ENCODE measurements at regions not wholly inside any gene's neighbourhood (a gene's known extent, or its start where the extent isn't known, plus 50 kb on each side); places are given as distances from the start of the nearest gene placed in this dataset.

DNA sequence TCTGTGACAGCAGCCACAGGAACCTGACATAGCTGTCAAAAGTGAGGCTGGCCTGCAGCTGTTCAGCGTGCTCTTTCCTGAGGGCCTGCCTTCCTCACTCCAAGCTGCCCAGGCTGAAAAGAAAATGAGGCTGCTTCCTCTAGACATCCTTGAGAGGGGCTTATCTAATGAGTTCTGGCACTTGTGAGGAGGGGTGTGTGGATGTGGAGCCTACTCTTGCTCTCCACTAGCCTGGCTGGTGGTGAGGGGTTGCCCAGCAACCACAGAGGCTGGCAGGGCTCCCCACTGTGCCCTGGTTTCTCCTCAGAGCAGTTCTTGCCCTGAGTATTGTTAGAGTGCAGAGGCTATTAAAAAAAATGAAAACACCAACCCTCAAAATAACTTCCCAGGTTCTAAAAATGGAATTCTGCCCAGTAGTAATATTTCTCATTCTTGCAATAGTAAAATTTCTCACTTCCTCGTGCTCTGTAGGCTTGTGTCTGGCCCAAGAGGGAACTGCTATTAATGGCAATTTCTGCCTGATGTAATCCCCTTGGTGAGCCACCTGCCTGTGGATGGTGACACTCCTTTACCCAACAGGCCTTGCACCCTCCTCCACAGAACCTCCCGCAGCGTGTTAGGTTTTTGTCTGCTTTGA, 52.6 kb upstream of the EPS8L3 start:
- no peaks in the 10 kb centered on the region for H3K27me3 ChIP-seq
- no peak for DNase-seq
- peak in 4 of 8 donors; percentile 18 to 43 (median 32) for ATAC-seq
- peaks cover 0 to 13% (median 7%) of the 10 kb centered on the region in 11 donors for H3K9me3 ChIP-seq
- H3K4me1 ChIP-seq, result peaks cover 2 to 65% (median 20%) of the 10 kb centered on the region in 9 donors
- intact Hi-C loops (cut with DNase I), result loop anchor here in 1 of 10 donors (5.0 kb wide), 1 partner anchor 86 kb away; no protein-coding TSS in a partner anchor
- WGBS, 2 donors, result 63 to 72% methylated on average over 4 of the region's 4 CpGs
- no peaks in the 10 kb centered on the region for H3K36me3 ChIP-seq
- no peak overlapping the region for H3K4me3 ChIP-seq
- TF ChIP-seq, protein P1, sequence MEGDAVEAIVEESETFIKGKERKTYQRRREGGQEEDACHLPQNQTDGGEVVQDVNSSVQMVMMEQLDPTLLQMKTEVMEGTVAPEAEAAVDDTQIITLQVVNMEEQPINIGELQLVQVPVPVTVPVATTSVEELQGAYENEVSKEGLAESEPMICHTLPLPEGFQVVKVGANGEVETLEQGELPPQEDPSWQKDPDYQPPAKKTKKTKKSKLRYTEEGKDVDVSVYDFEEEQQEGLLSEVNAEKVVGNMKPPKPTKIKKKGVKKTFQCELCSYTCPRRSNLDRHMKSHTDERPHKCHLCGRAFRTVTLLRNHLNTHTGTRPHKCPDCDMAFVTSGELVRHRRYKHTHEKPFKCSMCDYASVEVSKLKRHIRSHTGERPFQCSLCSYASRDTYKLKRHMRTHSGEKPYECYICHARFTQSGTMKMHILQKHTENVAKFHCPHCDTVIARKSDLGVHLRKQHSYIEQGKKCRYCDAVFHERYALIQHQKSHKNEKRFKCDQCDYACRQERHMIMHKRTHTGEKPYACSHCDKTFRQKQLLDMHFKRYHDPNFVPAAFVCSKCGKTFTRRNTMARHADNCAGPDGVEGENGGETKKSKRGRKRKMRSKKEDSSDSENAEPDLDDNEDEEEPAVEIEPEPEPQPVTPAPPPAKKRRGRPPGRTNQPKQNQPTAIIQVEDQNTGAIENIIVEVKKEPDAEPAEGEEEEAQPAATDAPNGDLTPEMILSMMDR (IDR thresholded peaks at IDR 0.05), result no peak
- peak overlapping the region in 1 of 10 donors; percentile 2 for H3K27ac ChIP-seq

DNA sequence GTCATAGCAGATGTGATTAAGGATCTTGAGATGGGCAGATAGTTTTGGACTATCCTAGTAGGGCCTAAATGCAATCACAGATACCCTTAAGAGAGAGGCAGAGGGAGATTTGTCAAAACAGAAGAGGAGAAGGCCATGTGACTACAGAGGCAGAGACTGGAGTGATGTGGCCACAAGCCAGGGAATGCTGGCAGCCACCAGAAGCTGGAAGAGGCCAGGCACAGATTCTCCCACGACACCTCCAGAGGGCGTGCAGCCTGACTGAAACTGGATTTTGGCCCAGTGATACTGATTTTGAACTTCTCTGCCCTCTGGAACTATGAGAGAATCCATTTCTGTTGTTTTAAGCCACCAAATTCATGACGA, 52.1 kb upstream of the EPS8L3 start:
- intact Hi-C loops (cut with DNase I), result loop anchor here in 1 of 10 donors (5.0 kb wide), 1 partner anchor 87 kb away; no protein-coding TSS in a partner anchor
- Histone ChIP-seq H3K27me3 (no peaks in the 10 kb centered on the region), H3K4me1 (peaks cover 2 to 60% (median 17%) of the 10 kb centered on the region in 9 donors), H3K36me3 (no peaks in the 10 kb centered on the region), H3K27ac (peak overlapping the region in 1 of 10 donors; percentile 2), H3K9me3 (peaks cover 0 to 13% (median 7%) of the 10 kb centered on the region in 11 donors), H3K4me3 (no peak overlapping the region)
- WGBS, 2 donors, result 57 to 60% methylated on average over 3 of the region's 3 CpGs
- DNase-seq, result no peak
- no peak for ATAC-seq
- TF ChIP-seq, protein P1 (IDR thresholded peaks at IDR 0.05), result peak in 1 of 9 donors; percentile 7

DNA sequence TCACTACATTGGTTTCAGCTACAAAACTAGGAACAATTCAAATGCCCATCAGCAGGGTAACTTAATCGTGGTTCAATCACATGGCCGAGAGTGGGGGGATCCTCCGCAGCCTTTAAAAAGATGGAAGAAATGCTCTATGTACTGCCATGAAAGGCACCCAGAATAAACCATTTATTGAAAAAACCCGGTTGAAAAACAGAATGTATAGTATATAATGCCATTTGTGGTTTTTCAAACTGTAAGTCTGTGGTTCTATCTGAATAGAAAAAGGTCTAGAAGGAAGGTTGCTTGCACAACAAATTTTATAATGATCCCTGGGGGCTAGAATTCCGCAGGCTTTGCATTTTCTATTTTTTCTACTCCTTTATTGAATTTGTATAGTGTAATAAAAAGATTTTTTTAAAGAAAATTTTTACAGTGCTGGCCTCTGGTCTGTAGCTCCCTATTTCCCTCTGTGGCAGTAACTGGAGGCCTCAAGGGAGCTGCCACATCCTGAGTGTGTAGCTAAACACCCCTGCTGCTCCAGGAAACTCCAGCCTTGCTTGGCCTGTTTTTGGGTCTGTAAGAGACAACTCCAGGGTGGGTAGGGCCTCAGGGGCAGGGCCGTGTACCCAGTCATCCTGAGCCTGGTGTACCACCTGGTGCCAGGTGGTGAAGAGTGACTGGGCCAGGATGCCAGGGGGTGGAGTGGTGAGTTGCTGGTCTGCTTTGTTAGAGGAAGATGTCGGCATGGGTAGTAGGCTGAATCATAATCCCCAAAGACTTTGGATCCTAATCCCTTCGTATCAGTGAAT, 51.5 kb upstream of the EPS8L3 start:
- TF ChIP-seq, protein P1 (IDR thresholded peaks at IDR 0.05), result no peak
- peaks cover 2 to 56% (median 17%) of the 10 kb centered on the region in 9 donors for H3K4me1 ChIP-seq
- H3K9me3 ChIP-seq, result peaks cover 0 to 13% (median 7%) of the 10 kb centered on the region in 11 donors
- 88 to 94% methylated on average over 8 of the region's 8 CpGs for WGBS, 2 donors
- H3K36me3 ChIP-seq, result no peaks in the 10 kb centered on the region
- ATAC-seq, result no peak
- DNase-seq, result no peak
- no peak overlapping the region for H3K27ac ChIP-seq
- H3K27me3 ChIP-seq, result no peaks in the 10 kb centered on the region
- intact Hi-C loops (cut with DNase I), result loop anchor here in 1 of 10 donors (5.0 kb wide), 1 partner anchor 87 kb away; no protein-coding TSS in a partner anchor
- H3K4me3 ChIP-seq, result no peak overlapping the region

DNA sequence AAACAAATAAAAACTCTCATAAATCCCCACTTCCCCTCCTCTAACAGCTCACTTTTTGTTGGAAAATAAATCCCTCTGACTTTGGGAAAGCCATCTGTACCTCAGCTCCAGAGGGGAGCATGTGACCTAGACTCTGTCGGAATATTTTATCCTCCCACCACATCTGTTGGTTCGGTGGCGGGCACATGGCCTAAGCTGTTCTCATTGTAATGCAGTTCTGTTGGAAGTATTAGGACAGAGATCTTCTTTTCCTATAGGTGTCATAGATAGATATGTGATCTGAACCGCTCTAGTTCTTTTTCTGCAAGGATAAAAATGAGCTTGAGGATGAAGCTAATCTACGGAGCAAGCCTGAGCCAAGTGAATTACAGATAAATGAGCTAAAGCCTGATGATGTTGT, 50.5 kb upstream of the EPS8L3 start:
- H3K27me3 ChIP-seq, result no peaks in the 10 kb centered on the region
- H3K4me3 ChIP-seq, result no peak overlapping the region
- H3K9me3 ChIP-seq, result peaks cover 0 to 13% (median 7%) of the 10 kb centered on the region in 11 donors
- TF ChIP-seq, protein P1 (IDR thresholded peaks at IDR 0.05), result no peak
- peaks cover 2 to 48% (median 15%) of the 10 kb centered on the region in 9 donors for H3K4me1 ChIP-seq
- 92 to 93% methylated on average over 5 of the region's 5 CpGs for WGBS, 2 donors
- intact Hi-C loops (cut with DNase I), result no loop called here
- no peak overlapping the region for H3K27ac ChIP-seq
- DNase-seq (no peak), ATAC-seq (no peak)
- H3K36me3 ChIP-seq, result no peaks in the 10 kb centered on the region
